Upper lobe of right lung (tissue), 1 donor: ENCODE measurements at regions not wholly inside any gene's neighbourhood (a gene's known extent, or its start where the extent isn't known, plus 50 kb on each side); places are given as distances from the start of the nearest gene placed in this dataset.

Source experiments
- ATAC-seq: fragments of 200-7000 bp; cut with Tn5 transposase; one replicate; pipeline ENCODE4 v1.9.1; 2020; ENCODE audit warnings: mild to moderate bottlenecking, moderate library complexity
- DNase-seq: peaks from one replicate; pipeline ENCODE4 v3.0.0-alpha.2; 2020
- H3K27ac ChIP-seq: fragments of 200-600 bp; one replicate; pipeline ENCODE4 v1.8.0; 2022
- H3K27me3 ChIP-seq: fragments of 200-600 bp; one replicate; pipeline ENCODE4 v1.8.0; 2022; ENCODE audit warnings: mild to moderate bottlenecking
- H3K36me3 ChIP-seq: fragments of 200-600 bp; one replicate; pipeline ENCODE4 v1.8.0; 2022
- H3K4me1 ChIP-seq: fragments of 200-600 bp; one replicate; pipeline ENCODE4 v1.8.0; 2022
- H3K4me3 ChIP-seq: fragments of 200-600 bp; one replicate; pipeline ENCODE4 v1.8.0; 2022; ENCODE audit warnings: mild to moderate bottlenecking
- H3K9me3 ChIP-seq: fragments of 200-600 bp; one replicate; pipeline ENCODE4 v1.8.0; 2022
- intact Hi-C: fragments of 100-400 bp; cut with DNase I; formaldehyde crosslinking; loops from one replicate; pipeline ENCODE4 v1.11.0; 2022
- TF ChIP-seq, protein P1 (sequence below): fragments of 200-600 bp; IDR thresholded peaks from one replicate; pipeline ENCODE4 v1.8.0; 2022; ENCODE audit warnings: antibody characterized with exemption
- donor health status: DM: no; HTN: yes; CAD: no; lungs with severe emphysema.

DNA sequence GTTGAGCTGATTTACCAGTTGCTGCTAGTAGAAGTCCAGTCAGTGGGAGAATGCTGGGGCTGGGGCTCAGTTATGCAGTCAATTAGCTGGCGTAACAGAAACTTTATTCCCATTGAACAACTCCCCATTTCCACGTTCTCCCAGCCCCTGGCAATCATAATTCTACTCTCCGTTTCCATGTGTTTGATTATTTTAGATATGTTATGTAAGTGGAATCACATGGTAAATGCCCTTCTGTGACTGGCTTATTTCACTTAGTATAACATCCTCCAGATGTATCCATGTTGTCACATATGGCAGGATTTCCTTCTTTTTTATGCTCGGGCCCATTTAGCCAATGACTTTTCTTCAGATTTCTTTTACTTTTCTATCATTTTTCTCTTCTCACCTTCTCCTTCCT lies 61.1 kb upstream of the EXOC4 start:
- H3K27ac ChIP-seq = no peak overlapping the region
- no peak for DNase-seq
- H3K4me1 ChIP-seq = no peaks in the 10 kb centered on the region
- no peaks in the 10 kb centered on the region for H3K36me3 ChIP-seq
- no peaks in the 10 kb centered on the region for H3K9me3 ChIP-seq
- no peak for ATAC-seq
- peaks cover 2% of the 10 kb centered on the region for H3K27me3 ChIP-seq
- TF ChIP-seq, protein P1, sequence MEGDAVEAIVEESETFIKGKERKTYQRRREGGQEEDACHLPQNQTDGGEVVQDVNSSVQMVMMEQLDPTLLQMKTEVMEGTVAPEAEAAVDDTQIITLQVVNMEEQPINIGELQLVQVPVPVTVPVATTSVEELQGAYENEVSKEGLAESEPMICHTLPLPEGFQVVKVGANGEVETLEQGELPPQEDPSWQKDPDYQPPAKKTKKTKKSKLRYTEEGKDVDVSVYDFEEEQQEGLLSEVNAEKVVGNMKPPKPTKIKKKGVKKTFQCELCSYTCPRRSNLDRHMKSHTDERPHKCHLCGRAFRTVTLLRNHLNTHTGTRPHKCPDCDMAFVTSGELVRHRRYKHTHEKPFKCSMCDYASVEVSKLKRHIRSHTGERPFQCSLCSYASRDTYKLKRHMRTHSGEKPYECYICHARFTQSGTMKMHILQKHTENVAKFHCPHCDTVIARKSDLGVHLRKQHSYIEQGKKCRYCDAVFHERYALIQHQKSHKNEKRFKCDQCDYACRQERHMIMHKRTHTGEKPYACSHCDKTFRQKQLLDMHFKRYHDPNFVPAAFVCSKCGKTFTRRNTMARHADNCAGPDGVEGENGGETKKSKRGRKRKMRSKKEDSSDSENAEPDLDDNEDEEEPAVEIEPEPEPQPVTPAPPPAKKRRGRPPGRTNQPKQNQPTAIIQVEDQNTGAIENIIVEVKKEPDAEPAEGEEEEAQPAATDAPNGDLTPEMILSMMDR = no peak
- H3K4me3 ChIP-seq = no peak overlapping the region
- intact Hi-C loops = no loop called here

DNA sequence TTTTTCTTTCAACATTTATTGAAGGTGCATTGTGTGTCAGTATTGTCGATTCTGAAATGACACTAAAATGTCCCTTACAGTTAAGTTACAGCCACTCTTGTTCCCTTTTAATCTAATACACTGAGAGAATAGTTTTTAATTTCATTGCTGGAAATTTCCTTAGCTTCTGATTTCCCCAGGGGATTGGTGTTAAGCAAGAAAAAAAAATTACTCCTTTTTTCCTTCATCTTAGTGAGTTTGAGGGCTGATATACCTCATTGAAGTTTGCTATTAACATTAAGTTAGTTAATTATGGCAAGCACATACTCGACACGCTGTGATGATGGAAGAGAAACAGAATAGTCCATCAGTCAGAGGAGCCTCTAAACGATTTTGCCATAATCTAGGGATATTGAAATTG lies 57.0 kb upstream of the EXOC4 start:
- Histone ChIP-seq H3K9me3 (no peaks in the 10 kb centered on the region), H3K36me3 (no peaks in the 10 kb centered on the region), H3K4me1 (no peaks in the 10 kb centered on the region), H3K4me3 (no peak overlapping the region), H3K27me3 (peaks cover 8% of the 10 kb centered on the region), H3K27ac (no peak overlapping the region)
- TF ChIP-seq, protein P1 = no peak
- intact Hi-C loops = no loop called here
- no peak for DNase-seq
- no peak for ATAC-seq

DNA sequence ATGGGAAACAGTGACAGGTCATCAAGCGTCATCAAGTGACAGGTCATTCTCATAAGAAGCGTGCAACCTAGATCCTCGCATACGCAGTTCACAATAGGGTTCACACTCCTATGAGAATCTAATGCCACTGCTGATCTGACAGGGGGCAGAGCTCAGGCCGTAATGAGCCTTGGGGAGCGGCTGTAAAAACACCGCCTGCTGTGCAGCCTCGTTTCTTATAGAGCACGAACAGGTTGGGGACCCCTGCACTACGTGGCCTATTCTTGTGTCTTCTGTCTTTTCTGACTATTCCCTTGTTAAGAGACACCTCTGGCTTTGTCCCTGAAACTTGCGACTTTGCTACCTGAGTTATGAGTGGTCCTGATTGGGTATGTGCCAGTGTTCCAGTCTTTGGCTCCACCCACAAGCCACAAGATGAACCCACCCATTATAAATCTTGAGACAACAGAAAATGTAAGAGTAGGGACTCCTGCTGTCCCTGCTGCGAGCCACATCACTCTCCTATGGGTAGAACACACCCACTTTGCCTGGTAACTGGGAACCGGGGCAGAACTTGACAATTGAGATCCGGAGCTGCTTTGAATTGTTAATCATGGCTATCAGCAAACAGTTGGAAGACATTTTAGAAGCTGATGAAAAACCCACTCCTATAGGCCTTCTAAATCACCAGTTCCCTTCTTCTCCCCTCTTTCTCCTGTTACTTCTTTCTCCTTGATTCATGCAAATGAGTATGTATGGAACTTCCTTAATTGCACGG lies 55.8 kb upstream of the EXOC4 start:
- ATAC-seq (no peak), DNase-seq (no peak)
- intact Hi-C loops = no loop called here
- Histone ChIP-seq H3K9me3 (no peaks in the 10 kb centered on the region), H3K36me3 (no peaks in the 10 kb centered on the region), H3K27me3 (peaks cover 8% of the 10 kb centered on the region), H3K4me1 (no peaks in the 10 kb centered on the region), H3K27ac (no peak overlapping the region), H3K4me3 (no peak overlapping the region)
- TF ChIP-seq, protein P1 = no peak

DNA sequence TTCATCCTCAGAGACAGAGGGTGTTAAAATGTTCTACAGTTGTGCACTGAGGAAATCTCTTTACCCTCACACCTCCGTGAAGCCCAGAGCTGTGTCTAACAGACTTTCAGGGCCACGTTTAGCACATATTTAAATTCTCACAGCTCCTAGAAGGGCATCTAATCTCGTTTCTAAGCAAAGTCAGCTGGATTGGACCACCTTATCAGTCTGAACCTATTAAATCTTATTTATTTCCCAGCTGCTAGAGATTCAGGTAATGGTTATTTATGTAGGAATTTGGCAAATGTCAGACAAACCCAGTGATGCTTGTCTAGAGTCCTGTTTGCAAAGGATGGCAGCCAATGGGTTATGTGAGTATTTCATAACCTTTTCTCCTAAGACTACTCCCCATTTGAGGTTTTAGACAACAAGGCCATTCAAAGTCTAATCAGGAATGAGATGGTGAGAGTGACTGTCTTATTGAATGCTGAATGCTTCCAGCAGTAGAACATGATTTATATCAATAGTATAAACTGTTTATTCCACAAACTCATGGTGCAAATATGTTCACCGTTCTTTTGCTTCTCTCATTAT lies 54.8 kb upstream of the EXOC4 start:
- Histone ChIP-seq H3K27me3 (peaks cover 8% of the 10 kb centered on the region), H3K4me1 (no peaks in the 10 kb centered on the region), H3K36me3 (no peaks in the 10 kb centered on the region), H3K27ac (no peak overlapping the region), H3K4me3 (no peak overlapping the region), H3K9me3 (no peaks in the 10 kb centered on the region)
- no peak for ATAC-seq
- TF ChIP-seq, protein P1 = no peak
- no peak for DNase-seq
- intact Hi-C loops = no loop called here

GRCh38 chr7:133199831-133200230 lies 53.0 kb upstream of the EXOC4 start:
- Histone ChIP-seq H3K27me3 (peaks cover 8% of the 10 kb centered on the region), H3K27ac (no peak overlapping the region), H3K4me3 (no peak overlapping the region), H3K36me3 (no peaks in the 10 kb centered on the region), H3K4me1 (no peaks in the 10 kb centered on the region), H3K9me3 (no peaks in the 10 kb centered on the region)
- intact Hi-C loops = no loop called here
- ATAC-seq (no peak), DNase-seq (no peak)
- TF ChIP-seq, protein P1 = no peak
